CD14-positive monocyte (primary cell): ENCODE measurements at regions not wholly inside any gene's neighbourhood (a gene's known extent, or its start where the extent isn't known, plus 50 kb on each side); places are given as distances from the start of the nearest gene placed in this dataset.

ENCODE experiments used
- DNase-seq, 3 donors: peaks; one replicate each; pipeline ENCODE4 v3.0.0-alpha.2; 2011 to 2022
- H2AFZ ChIP-seq: 2 replicates; pipeline ENCODE4 v1.6.0; 2012; ENCODE audit warnings: mild to moderate bottlenecking, low read depth, low read length, inconsistent platforms; ENCODE audit not compliant: insufficient read depth, poor library complexity, severe bottlenecking
- H3K27ac ChIP-seq, 2 donors: 1 replicate in 1 of 2; 2 replicates in 1 of 2; pipeline ENCODE4 v1.5.1; 2012 to 2013; ENCODE audit warnings: low read length in 2 of 2, control low read depth in 1 of 2, inconsistent platforms in 1 of 2, low read depth in 1 of 2, mild to moderate bottlenecking in 1 of 2
- H3K27me3 ChIP-seq, 2 donors: one replicate each; pipeline versions ENCODE4 v1.6.0 to v1.6.1; 2011 to 2013; ENCODE audit warnings: low read length in 2 of 2; ENCODE audit not compliant: control insufficient read depth in 2 of 2, insufficient read depth in 2 of 2
- H3K36me3 ChIP-seq, 2 donors: replicated peaks in 1 of 2; 1 replicate in 1 of 2; 2 replicates in 1 of 2; pipeline versions ENCODE4 v1.5.1 to v1.6.1; 2012 to 2013; ENCODE audit warnings: low read length in 2 of 2, control low read depth in 1 of 2, inconsistent platforms in 1 of 2, mild to moderate bottlenecking in 1 of 2; ENCODE audit not compliant: insufficient read depth in 2 of 2, control insufficient read depth in 1 of 2
- H3K4me1 ChIP-seq, 2 donors: 1 replicate in 1 of 2; 2 replicates in 1 of 2; pipeline versions ENCODE4 v1.5.1 to v1.6.1; 2012 to 2013; ENCODE audit warnings: low read length in 2 of 2, control low read depth in 1 of 2, inconsistent platforms in 1 of 2, mild to moderate bottlenecking in 1 of 2, moderate library complexity in 1 of 2; ENCODE audit not compliant: insufficient read depth in 2 of 2, control insufficient read depth in 1 of 2
- H3K4me2 ChIP-seq: replicated peaks from 2 replicates; pipeline ENCODE3; 2012; ENCODE audit warnings: low read length, moderate library complexity, mild to moderate bottlenecking; ENCODE audit not compliant: poor library complexity, severe bottlenecking; ENCODE audit errors: extremely low read depth
- H3K4me3 ChIP-seq, 3 experiments: fragments of 200-600 bp in 1 of 3; sonication (generic) in 1 of 3; replicated peaks in 1 of 3; 1 replicate in 2 of 3; 2 replicates in 1 of 3; pipeline ENCODE4 v1.5.1; 2011 to 2013; ENCODE audit warnings: low read length in 3 of 3, mild to moderate bottlenecking in 3 of 3, control low read depth in 2 of 3, low read depth in 2 of 3, inconsistent platforms in 1 of 3, moderate library complexity in 1 of 3
- H3K79me2 ChIP-seq: 2 replicates; pipeline ENCODE4 v1.6.0; 2012; ENCODE audit warnings: mild to moderate bottlenecking, control low read depth, inconsistent platforms, low read length, moderate library complexity; ENCODE audit not compliant: insufficient read depth
- H3K9ac ChIP-seq: 2 replicates; pipeline ENCODE4 v1.6.0; 2017; ENCODE audit warnings: low read length, mild to moderate bottlenecking; ENCODE audit not compliant: insufficient read depth, poor library complexity, severe bottlenecking
- H3K9me3 ChIP-seq, 2 donors: replicated peaks in 1 of 2; 1 replicate in 1 of 2; 2 replicates in 1 of 2; pipeline versions ENCODE4 v1.5.1 to v1.6.1; 2012 to 2013; ENCODE audit warnings: low read length in 2 of 2, control low read depth in 1 of 2; ENCODE audit not compliant: control insufficient read depth in 1 of 2, insufficient read depth in 1 of 2
- H4K20me1 ChIP-seq: 2 replicates; pipeline ENCODE4 v1.6.0; 2012; ENCODE audit warnings: mild to moderate bottlenecking, low read length, control low read depth, moderate library complexity; ENCODE audit not compliant: insufficient read depth
- H3K27ac Mint-ChIP-seq, 7 donors: one replicate each; pipeline ENCODE4 v1.8.0; 2020; ENCODE audit warnings: mild to moderate bottlenecking in 7 of 7, mixed read lengths in 7 of 7, moderate library complexity in 6 of 7, inconsistent platforms in 2 of 7
- H3K27me3 Mint-ChIP-seq, 3 donors: one replicate each; pipeline ENCODE4 v1.8.0; 2021 to 2022; ENCODE audit warnings: low read depth in 3 of 3, mild to moderate bottlenecking in 3 of 3, mixed read lengths in 3 of 3, moderate library complexity in 3 of 3, inconsistent platforms in 1 of 3
- H3K36me3 Mint-ChIP-seq, 2 donors: one replicate each; pipeline ENCODE4 v1.8.0; 2020; ENCODE audit warnings: mixed read lengths in 2 of 2, inconsistent platforms in 1 of 2, mild to moderate bottlenecking in 1 of 2
- H3K4me1 Mint-ChIP-seq: one replicate; pipeline ENCODE4 v1.8.0; 2020; ENCODE audit warnings: mild to moderate bottlenecking, mixed read lengths
- H3K4me3 Mint-ChIP-seq, 2 donors: one replicate each; pipeline ENCODE4 v1.8.0; 2020; ENCODE audit warnings: mild to moderate bottlenecking in 2 of 2, mixed read lengths in 2 of 2, moderate library complexity in 1 of 2
- H3K9me3 Mint-ChIP-seq, 7 donors: one replicate each; pipeline ENCODE4 v1.8.0; 2020 to 2022; ENCODE audit warnings: mixed read lengths in 7 of 7, mild to moderate bottlenecking in 6 of 7, moderate library complexity in 6 of 7, inconsistent platforms in 2 of 7
- CTCF ChIP-seq: fragments of 200-600 bp; IDR thresholded peaks from one replicate; pipeline ENCODE4 v1.8.0; 2022; ENCODE audit warnings: antibody characterized with exemption, mild to moderate bottlenecking
- WGBS: methylation state at CpG from one replicate; pipeline ENCODE4 v1.1.5; 2013; ENCODE audit warnings: missing lambda C conversion rate; ENCODE audit not compliant: insufficient coverage; 5-methylcytosine and 5-hydroxymethylcytosine counted together
- intact Hi-C, 2 donors: fragments of 100-400 bp; cut with micrococcal nuclease; formaldehyde crosslinking; loops; one replicate each; pipeline versions ENCODE4 v1.15.0 to v1.15.1; 2023

GRCh38 chr18:61720496-61720895, 172.3 kb downstream of the RNF152 start:
- H3K9ac ChIP-seq = no peak overlapping the region
- peaks cover 9 to 19% (median 13%) of the 10 kb centered on the region in 3 donors for H3K27me3 Mint-ChIP-seq
- H3K27ac ChIP-seq = no peak overlapping the region
- no peak overlapping the region for H3K27ac Mint-ChIP-seq
- H3K4me3 Mint-ChIP-seq = no peak overlapping the region
- peaks cover 0 to 11% of the 10 kb centered on the region in 2 donors for H3K27me3 ChIP-seq
- H3K9me3 ChIP-seq = no peaks in the 10 kb centered on the region
- no peaks in the 10 kb centered on the region for H3K36me3 ChIP-seq
- H2AFZ ChIP-seq = no peak overlapping the region
- H3K36me3 Mint-ChIP-seq = no peaks in the 10 kb centered on the region
- H4K20me1 ChIP-seq = no peaks in the 10 kb centered on the region
- H3K4me1 ChIP-seq = no peaks in the 10 kb centered on the region
- no peaks in the 10 kb centered on the region for H3K4me1 Mint-ChIP-seq
- H3K79me2 ChIP-seq = no peaks in the 10 kb centered on the region
- no peak overlapping the region for H3K4me3 ChIP-seq
- WGBS = 93% methylated on average over 3 of the region's 5 CpGs
- peaks cover 0 to 8% (median 0%) of the 10 kb centered on the region in 7 donors for H3K9me3 Mint-ChIP-seq
- intact Hi-C loops = no loop called here
- H3K4me2 ChIP-seq = no peak overlapping the region
- TF ChIP-seq CTCF = no peak
- no peak for DNase-seq

- Mint-ChIP-seq H3K36me3 (no peaks in the 10 kb centered on the region), H3K27me3 (peaks cover 3 to 19% (median 11%) of the 10 kb centered on the region in 3 donors), H3K27ac (peak overlapping the region in 1 of 7 donors; percentile 30), H3K9me3 (peaks cover 0 to 13% (median 0%) of the 10 kb centered on the region in 7 donors), H3K4me1 (no peaks in the 10 kb centered on the region), H3K4me3 (no peak overlapping the region)
- Histone ChIP-seq H3K27me3 (peaks cover 0 to 11% of the 10 kb centered on the region in 2 donors), H3K36me3 (no peaks in the 10 kb centered on the region), H2AFZ (no peak overlapping the region), H3K4me3 (no peak overlapping the region), H3K4me1 (no peaks in the 10 kb centered on the region), H3K4me2 (no peak overlapping the region), H3K9me3 (no peaks in the 10 kb centered on the region), H3K79me2 (no peaks in the 10 kb centered on the region), H3K27ac (no peak overlapping the region), H4K20me1 (no peaks in the 10 kb centered on the region), H3K9ac (no peak overlapping the region)
- intact Hi-C loops = no loop called here
- no peak for DNase-seq
- WGBS = no CpG with 5 or more reads among the region's 1 CpG
- no peak for TF ChIP-seq CTCF
Observed at GRCh38 chr18:61719671-61720070, 173.1 kb downstream of the RNF152 start.
